ENCODE measurements at regions not wholly inside any gene's neighbourhood (a gene's known extent, or its start where the extent isn't known, plus 50 kb on each side); places are given as distances from the start of the nearest gene placed in this dataset.

- no peak for DNase-seq (ENCODE audit: low read depth)
Measured at GRCh38 chr1:59005491-59006288, 221.8 kb upstream of the JUN start.

GRCh38 chr1:59006289-59006658, 222.4 kb upstream of the JUN start:
- DNase-seq (ENCODE audit: low read depth): no peak

GRCh38 chr1:59006932-59007331, 223.1 kb upstream of the JUN start:
- no peak for DNase-seq (ENCODE audit: low read depth)

GRCh38 chr1:59007429-59007819, 223.6 kb upstream of the JUN start:
- DNase-seq (ENCODE audit: low read depth): no peak

- DNase-seq (ENCODE audit: low read depth): no peak
Measured at GRCh38 chr1:59007820-59008598, 224.2 kb upstream of the JUN start.

- DNase-seq (ENCODE audit: low read depth): no peak
Measured at GRCh38 chr1:59008599-59009347, 224.9 kb upstream of the JUN start.

GRCh38 chr1:59011663-59012062, 227.8 kb upstream of the JUN start:
- no peak for DNase-seq (ENCODE audit: low read depth)

- DNase-seq (ENCODE audit: low read depth): no peak
Measured at GRCh38 chr1:59012378-59012777, 228.5 kb upstream of the JUN start.

- DNase-seq (ENCODE audit: low read depth): no peak
Measured at GRCh38 chr1:59013276-59013927, 229.6 kb upstream of the JUN start.

GRCh38 chr1:59013928-59014279, 230.1 kb upstream of the JUN start:
- DNase-seq (ENCODE audit: low read depth): no peak

GRCh38 chr1:59014827-59015226, 231.0 kb upstream of the JUN start:
- no peak for DNase-seq (ENCODE audit: low read depth)

GRCh38 chr1:59015708-59016107, 231.9 kb upstream of the JUN start:
- DNase-seq (ENCODE audit: low read depth): peak; percentile 77

GRCh38 chr1:59016390-59016789, 232.5 kb upstream of the JUN start:
- no peak for DNase-seq (ENCODE audit: low read depth)

GRCh38 chr1:59017501-59018231, 233.8 kb upstream of the JUN start:
- no peak for DNase-seq (ENCODE audit: low read depth)

GRCh38 chr1:59018446-59018845, 234.6 kb upstream of the JUN start:
- no peak for DNase-seq (ENCODE audit: low read depth)

- no peak for DNase-seq (ENCODE audit: low read depth)
Measured at GRCh38 chr1:59018860-59019259, 235.0 kb upstream of the JUN start.

- no peak for DNase-seq (ENCODE audit: low read depth)
Measured at GRCh38 chr1:59020151-59020997, 236.5 kb upstream of the JUN start.

- no peak for DNase-seq (ENCODE audit: low read depth)
Measured at GRCh38 chr1:59022199-59022598, 238.4 kb upstream of the JUN start.

GRCh38 chr1:59022799-59023198, 239.0 kb upstream of the JUN start:
- no peak for DNase-seq (ENCODE audit: low read depth)

- no peak for DNase-seq (ENCODE audit: low read depth)
Measured at GRCh38 chr1:59025201-59025600, 241.4 kb upstream of the JUN start.
